Liver (tissue), 8 donors: ENCODE measurements at regions not wholly inside any gene's neighbourhood (a gene's known extent, or its start where the extent isn't known, plus 50 kb on each side); places are given as distances from the start of the nearest gene placed in this dataset.

ENCODE experiments used
- DNase-seq: peaks from one replicate; pipeline ENCODE4 v3.0.0-alpha.2; 2017; ENCODE audit warnings: low spot score
- H3K27ac ChIP-seq, 2 donors: one replicate each; pipeline ENCODE4 v1.7.0; 2013; ENCODE audit warnings: inconsistent platforms in 2 of 2, low read length in 2 of 2, control low read depth in 1 of 2, low read depth in 1 of 2, mild to moderate bottlenecking in 1 of 2
- H3K27me3 ChIP-seq, 4 donors: one replicate each; pipeline versions ENCODE4 v1.6.1 to v1.7.0; 2013; ENCODE audit warnings: low read length in 3 of 4, inconsistent platforms in 1 of 4, mild to moderate bottlenecking in 1 of 4, moderate library complexity in 1 of 4; ENCODE audit not compliant: control insufficient read depth in 4 of 4, insufficient read depth in 4 of 4
- H3K36me3 ChIP-seq, 4 donors: one replicate each; pipeline versions ENCODE4 v1.6.1 to v1.7.0; 2013; ENCODE audit warnings: low read length in 3 of 4, mild to moderate bottlenecking in 3 of 4, low read depth in 1 of 4, moderate library complexity in 1 of 4; ENCODE audit not compliant: control insufficient read depth in 4 of 4, insufficient read depth in 3 of 4
- H3K4me1 ChIP-seq, 4 donors: one replicate each; pipeline versions ENCODE4 v1.6.1 to v1.7.0; 2013; ENCODE audit warnings: low read length in 3 of 4, mild to moderate bottlenecking in 3 of 4, moderate library complexity in 1 of 4; ENCODE audit not compliant: control insufficient read depth in 4 of 4, insufficient read depth in 4 of 4
- H3K4me3 ChIP-seq, 3 donors: one replicate each; pipeline versions ENCODE4 v1.6.1 to v1.7.0; 2013; ENCODE audit warnings: low read length in 3 of 3, control low read depth in 1 of 3, low read depth in 1 of 3, mild to moderate bottlenecking in 1 of 3
- H3K9ac ChIP-seq, 2 donors: one replicate each; pipeline ENCODE4 v1.7.0; 2013; ENCODE audit warnings: low read length in 2 of 2, mild to moderate bottlenecking in 2 of 2, moderate library complexity in 2 of 2, control low read depth in 1 of 2, low read depth in 1 of 2
- H3K9me3 ChIP-seq, 4 donors: one replicate each; pipeline versions ENCODE4 v1.6.1 to v1.7.0; 2013; ENCODE audit warnings: low read length in 3 of 4; ENCODE audit not compliant: control insufficient read depth in 4 of 4
- EGR1 ChIP-seq, 2 donors: IDR thresholded peaks; 2 replicates each; pipeline ENCODE4 v1.6.1; 2016 to 2018; ENCODE audit warnings: antibody characterized with exemption in 2 of 2, low read depth in 2 of 2
- FOXA1 ChIP-seq: IDR thresholded peaks from 2 replicates; pipeline ENCODE4 v1.6.1; 2016; ENCODE audit warnings: antibody characterized with exemption
- FOXA2 ChIP-seq: IDR thresholded peaks from 2 replicates; pipeline ENCODE4 v1.6.1; 2016; ENCODE audit warnings: antibody characterized with exemption
- GABPA ChIP-seq, 2 donors: IDR thresholded peaks in 1 of 2; conservative IDR thresholded peaks in 1 of 2; 2 replicates each; pipeline ENCODE4 v1.6.1; 2016; ENCODE audit warnings: antibody characterized with exemption in 2 of 2, mild to moderate bottlenecking in 1 of 2, moderate library complexity in 1 of 2
- HNF4A ChIP-seq, 2 donors: conservative IDR thresholded peaks; 2 replicates each; pipeline ENCODE4 v1.6.1; 2016; ENCODE audit warnings: antibody characterized with exemption in 2 of 2, mild to moderate bottlenecking in 2 of 2
- HNF4G ChIP-seq: IDR thresholded peaks from 2 replicates; pipeline ENCODE4 v1.6.1; 2016; ENCODE audit warnings: antibody characterized with exemption
- JUND ChIP-seq, 2 donors: IDR thresholded peaks; 2 replicates each; pipeline ENCODE4 v1.6.1; 2016; ENCODE audit warnings: antibody characterized with exemption in 2 of 2
- NR2F2 ChIP-seq: IDR thresholded peaks from 2 replicates; pipeline ENCODE4 v1.6.1; 2016; ENCODE audit warnings: antibody characterized with exemption
- RAD21 ChIP-seq, 2 donors: IDR thresholded peaks; 2 replicates each; pipeline ENCODE4 v1.6.1; 2016; ENCODE audit warnings: antibody characterized with exemption in 2 of 2, mild to moderate bottlenecking in 2 of 2
- RXRA ChIP-seq, 2 donors: IDR thresholded peaks; 2 replicates each; pipeline ENCODE4 v1.6.1; 2017 to 2018; ENCODE audit warnings: antibody characterized with exemption in 2 of 2, mild to moderate bottlenecking in 1 of 2
- SP1 ChIP-seq: IDR thresholded peaks from 2 replicates; pipeline ENCODE4 v1.6.1; 2018; ENCODE audit warnings: antibody characterized with exemption, mild to moderate bottlenecking
- TAF1 ChIP-seq: conservative IDR thresholded peaks from 2 replicates; pipeline ENCODE4 v1.6.1; 2016; ENCODE audit warnings: antibody characterized with exemption, mild to moderate bottlenecking
- YY1 ChIP-seq: IDR thresholded peaks from 2 replicates; pipeline ENCODE4 v1.6.1; 2016; ENCODE audit warnings: antibody characterized with exemption, mild to moderate bottlenecking
- WGBS: extraction: QIAGEN DNeasy Blood & Tissue Kit; methylation state at CpG from one replicate; pipeline ENCODE4 v1.1.7; 2013; 5-methylcytosine and 5-hydroxymethylcytosine counted together
- TF ChIP-seq, protein P1 (sequence below): fragments of 150-350 bp; IDR thresholded peaks from 2 replicates; pipeline ENCODE4 v1.5.1; 2017; ENCODE audit warnings: improper control_type of control experiment, low read depth, low read length; ENCODE audit not compliant: missing input control
- TF ChIP-seq, protein P2 (sequence below): IDR thresholded peaks from 2 replicates; pipeline ENCODE4 v1.6.1; 2016; ENCODE audit warnings: antibody characterized with exemption
- TF ChIP-seq, protein P3 (sequence below): IDR thresholded peaks from 2 replicates; pipeline ENCODE4 v1.6.1; 2016; ENCODE audit warnings: antibody characterized with exemption
- TF ChIP-seq, protein P4 (sequence below): IDR thresholded peaks from 2 replicates; pipeline ENCODE4 v1.6.1; 2016; ENCODE audit warnings: antibody characterized with exemption, mild to moderate bottlenecking
- donor health status: healthy.
- donor health status: healthy.
- donor health status: healthy.
- donor health status: healthy.
- donor health status: healthy.

DNA sequence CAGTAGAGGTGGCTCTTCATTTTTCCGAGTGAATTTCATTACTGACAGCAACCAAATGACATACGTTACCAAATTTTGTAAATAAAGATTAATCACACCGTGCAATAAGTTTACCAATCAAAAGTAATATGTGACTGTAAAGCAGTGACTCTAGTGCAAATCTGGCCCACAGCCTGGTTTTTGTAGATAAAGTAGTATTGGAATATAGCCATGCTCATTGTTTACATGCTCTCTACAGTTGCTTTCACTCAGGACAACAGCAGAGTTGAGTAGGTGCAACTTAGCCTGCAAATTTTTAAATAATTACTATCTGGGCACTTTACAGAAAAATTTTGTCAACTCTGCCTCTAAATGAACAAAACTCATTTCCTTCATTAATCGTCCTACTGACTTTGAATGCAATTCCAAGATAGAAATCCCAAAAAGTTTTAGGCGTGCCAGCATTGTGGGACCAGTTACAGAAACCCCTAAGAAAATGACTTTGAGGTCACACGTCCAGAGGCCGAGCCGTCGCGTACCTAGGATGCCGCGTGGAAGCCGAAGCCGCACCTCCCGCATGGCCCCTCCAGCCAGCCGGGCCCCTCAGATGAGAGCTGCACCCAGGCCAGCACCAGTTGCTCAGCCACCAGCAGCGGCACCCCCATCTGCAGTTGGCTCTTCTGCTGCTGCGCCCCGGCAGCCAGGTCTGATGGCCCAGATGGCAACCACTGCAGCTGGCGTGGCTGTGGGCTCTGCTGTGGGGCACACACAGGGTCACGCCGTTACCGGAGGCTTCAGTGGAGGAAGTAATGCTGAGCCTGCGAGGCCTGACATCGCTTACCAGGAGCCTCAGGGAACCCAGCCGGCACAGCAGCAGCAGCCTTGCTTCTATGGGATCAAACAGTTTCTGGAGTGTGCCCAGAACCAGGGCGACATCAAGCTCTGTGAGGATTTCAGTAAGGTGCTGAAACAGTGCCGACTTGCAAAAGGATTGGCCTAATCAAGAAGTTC lies 180.7 kb upstream of the TLE4 start (continued):
- TF ChIP-seq NR2F2 (no peak), SP1 (no peak), JUND (IDR thresholded peaks at IDR 0.05) (no peak)

DNA sequence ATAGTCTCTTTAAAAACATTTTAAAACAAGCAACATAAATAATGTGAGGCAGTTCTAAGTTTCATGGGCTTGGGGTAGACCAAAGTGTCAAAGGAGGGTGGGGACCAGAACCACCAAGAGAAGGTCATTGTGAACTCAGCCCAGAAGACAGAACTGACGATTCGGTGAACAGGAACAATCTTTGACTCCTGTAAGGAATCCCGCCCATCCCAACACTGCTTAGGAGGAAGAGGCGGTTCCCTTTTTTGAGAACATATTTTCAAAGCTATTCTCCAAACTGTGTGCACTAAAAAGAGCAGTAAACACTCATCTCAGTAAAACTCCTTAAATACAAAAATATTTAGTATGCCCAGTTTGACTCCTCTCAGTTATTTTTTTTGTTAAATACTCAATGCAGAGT lies 176.5 kb upstream of the TLE4 start:
- Histone ChIP-seq H3K9me3 (no peaks in the 10 kb centered on the region), H3K36me3 (no peaks in the 10 kb centered on the region), H3K27ac (no peak overlapping the region), H3K4me1 (no peaks in the 10 kb centered on the region), H3K27me3 (peaks cover 0 to 3% (median 0%) of the 10 kb centered on the region in 4 donors), H3K9ac (no peak overlapping the region), H3K4me3 (no peak overlapping the region)
- no peak for DNase-seq
- 67% methylated on average over 4 of the region's 4 CpGs for WGBS
- TF ChIP-seq, protein P1, sequence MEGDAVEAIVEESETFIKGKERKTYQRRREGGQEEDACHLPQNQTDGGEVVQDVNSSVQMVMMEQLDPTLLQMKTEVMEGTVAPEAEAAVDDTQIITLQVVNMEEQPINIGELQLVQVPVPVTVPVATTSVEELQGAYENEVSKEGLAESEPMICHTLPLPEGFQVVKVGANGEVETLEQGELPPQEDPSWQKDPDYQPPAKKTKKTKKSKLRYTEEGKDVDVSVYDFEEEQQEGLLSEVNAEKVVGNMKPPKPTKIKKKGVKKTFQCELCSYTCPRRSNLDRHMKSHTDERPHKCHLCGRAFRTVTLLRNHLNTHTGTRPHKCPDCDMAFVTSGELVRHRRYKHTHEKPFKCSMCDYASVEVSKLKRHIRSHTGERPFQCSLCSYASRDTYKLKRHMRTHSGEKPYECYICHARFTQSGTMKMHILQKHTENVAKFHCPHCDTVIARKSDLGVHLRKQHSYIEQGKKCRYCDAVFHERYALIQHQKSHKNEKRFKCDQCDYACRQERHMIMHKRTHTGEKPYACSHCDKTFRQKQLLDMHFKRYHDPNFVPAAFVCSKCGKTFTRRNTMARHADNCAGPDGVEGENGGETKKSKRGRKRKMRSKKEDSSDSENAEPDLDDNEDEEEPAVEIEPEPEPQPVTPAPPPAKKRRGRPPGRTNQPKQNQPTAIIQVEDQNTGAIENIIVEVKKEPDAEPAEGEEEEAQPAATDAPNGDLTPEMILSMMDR = no peak
- TF ChIP-seq FOXA2 (no peak), GABPA (IDR thresholded peaks at IDR 0.05 in 1 of 2, conservative IDR thresholded peaks at IDR 0.05 in 1 of 2) (no peak), TAF1 (no peak), EGR1 (IDR thresholded peaks at IDR 0.05; ENCODE audit: low read depth in 2 of 2) (no peak), YY1 (no peak), NR2F2 (no peak), HNF4G (no peak), RAD21 (IDR thresholded peaks at IDR 0.05) (no peak), RXRA (IDR thresholded peaks at IDR 0.05) (no peak), HNF4A (conservative IDR thresholded peaks at IDR 0.05) (no peak), SP1 (no peak), FOXA1 (no peak), JUND (IDR thresholded peaks at IDR 0.05) (no peak)
- TF ChIP-seq, protein P2, sequence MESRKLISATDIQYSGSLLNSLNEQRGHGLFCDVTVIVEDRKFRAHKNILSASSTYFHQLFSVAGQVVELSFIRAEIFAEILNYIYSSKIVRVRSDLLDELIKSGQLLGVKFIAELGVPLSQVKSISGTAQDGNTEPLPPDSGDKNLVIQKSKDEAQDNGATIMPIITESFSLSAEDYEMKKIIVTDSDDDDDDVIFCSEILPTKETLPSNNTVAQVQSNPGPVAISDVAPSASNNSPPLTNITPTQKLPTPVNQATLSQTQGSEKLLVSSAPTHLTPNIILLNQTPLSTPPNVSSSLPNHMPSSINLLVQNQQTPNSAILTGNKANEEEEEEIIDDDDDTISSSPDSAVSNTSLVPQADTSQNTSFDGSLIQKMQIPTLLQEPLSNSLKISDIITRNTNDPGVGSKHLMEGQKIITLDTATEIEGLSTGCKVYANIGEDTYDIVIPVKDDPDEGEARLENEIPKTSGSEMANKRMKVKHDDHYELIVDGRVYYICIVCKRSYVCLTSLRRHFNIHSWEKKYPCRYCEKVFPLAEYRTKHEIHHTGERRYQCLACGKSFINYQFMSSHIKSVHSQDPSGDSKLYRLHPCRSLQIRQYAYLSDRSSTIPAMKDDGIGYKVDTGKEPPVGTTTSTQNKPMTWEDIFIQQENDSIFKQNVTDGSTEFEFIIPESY = no peak
- TF ChIP-seq, protein P3, sequence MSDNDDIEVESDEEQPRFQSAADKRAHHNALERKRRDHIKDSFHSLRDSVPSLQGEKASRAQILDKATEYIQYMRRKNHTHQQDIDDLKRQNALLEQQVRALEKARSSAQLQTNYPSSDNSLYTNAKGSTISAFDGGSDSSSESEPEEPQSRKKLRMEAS = no peak
- TF ChIP-seq, protein P4, sequence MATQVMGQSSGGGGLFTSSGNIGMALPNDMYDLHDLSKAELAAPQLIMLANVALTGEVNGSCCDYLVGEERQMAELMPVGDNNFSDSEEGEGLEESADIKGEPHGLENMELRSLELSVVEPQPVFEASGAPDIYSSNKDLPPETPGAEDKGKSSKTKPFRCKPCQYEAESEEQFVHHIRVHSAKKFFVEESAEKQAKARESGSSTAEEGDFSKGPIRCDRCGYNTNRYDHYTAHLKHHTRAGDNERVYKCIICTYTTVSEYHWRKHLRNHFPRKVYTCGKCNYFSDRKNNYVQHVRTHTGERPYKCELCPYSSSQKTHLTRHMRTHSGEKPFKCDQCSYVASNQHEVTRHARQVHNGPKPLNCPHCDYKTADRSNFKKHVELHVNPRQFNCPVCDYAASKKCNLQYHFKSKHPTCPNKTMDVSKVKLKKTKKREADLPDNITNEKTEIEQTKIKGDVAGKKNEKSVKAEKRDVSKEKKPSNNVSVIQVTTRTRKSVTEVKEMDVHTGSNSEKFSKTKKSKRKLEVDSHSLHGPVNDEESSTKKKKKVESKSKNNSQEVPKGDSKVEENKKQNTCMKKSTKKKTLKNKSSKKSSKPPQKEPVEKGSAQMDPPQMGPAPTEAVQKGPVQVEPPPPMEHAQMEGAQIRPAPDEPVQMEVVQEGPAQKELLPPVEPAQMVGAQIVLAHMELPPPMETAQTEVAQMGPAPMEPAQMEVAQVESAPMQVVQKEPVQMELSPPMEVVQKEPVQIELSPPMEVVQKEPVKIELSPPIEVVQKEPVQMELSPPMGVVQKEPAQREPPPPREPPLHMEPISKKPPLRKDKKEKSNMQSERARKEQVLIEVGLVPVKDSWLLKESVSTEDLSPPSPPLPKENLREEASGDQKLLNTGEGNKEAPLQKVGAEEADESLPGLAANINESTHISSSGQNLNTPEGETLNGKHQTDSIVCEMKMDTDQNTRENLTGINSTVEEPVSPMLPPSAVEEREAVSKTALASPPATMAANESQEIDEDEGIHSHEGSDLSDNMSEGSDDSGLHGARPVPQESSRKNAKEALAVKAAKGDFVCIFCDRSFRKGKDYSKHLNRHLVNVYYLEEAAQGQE = no peak
